ENCODE measurements at regions not wholly inside any gene's neighbourhood (a gene's known extent, or its start where the extent isn't known, plus 50 kb on each side); places are given as distances from the start of the nearest gene placed in this dataset.
"Not testable (repeated sequence)": the region's sequence is repeated elsewhere in the genome, so short reads cannot be mapped to it uniquely, and the experiment has no call there.

DNA sequence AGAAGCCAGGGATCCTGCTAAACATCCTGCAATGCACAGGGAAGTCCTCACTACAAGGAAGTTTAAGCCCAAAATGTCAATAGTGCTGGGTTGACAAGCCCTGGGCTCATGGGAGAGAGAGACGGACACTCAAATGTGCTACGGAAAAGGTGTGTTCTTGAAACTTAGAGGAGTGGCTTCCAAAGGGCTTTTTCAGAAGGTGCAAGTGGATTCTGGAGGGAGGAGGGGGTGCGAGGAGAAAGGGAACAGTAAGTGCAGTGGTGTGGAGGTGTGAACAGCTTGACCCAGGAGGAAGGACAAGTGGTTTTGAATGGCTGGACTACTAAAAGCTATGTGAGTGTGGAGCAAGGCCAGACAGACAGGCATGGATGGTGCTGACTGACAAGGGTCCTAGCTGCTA lies 50.4 kb upstream of the CECR2 start:
- DNase-seq, result no peak

- DNase-seq, result no peak
These were observed 54.0 kb upstream of the CECR2 start for GRCh38 chr22:17315310-17315709.

- no peak for DNase-seq
These were observed 54.8 kb upstream of the CECR2 start for GRCh38 chr22:17314487-17314886.

- no peak for DNase-seq
These were observed 55.6 kb upstream of the CECR2 start for GRCh38 chr22:17313626-17314025.

- no peak for DNase-seq
These were observed 61.7 kb upstream of the CECR2 start for GRCh38 chr22:17307566-17307965.

- no peak for DNase-seq
These were observed 64.2 kb upstream of the CECR2 start for GRCh38 chr22:17305076-17305475.

DNA sequence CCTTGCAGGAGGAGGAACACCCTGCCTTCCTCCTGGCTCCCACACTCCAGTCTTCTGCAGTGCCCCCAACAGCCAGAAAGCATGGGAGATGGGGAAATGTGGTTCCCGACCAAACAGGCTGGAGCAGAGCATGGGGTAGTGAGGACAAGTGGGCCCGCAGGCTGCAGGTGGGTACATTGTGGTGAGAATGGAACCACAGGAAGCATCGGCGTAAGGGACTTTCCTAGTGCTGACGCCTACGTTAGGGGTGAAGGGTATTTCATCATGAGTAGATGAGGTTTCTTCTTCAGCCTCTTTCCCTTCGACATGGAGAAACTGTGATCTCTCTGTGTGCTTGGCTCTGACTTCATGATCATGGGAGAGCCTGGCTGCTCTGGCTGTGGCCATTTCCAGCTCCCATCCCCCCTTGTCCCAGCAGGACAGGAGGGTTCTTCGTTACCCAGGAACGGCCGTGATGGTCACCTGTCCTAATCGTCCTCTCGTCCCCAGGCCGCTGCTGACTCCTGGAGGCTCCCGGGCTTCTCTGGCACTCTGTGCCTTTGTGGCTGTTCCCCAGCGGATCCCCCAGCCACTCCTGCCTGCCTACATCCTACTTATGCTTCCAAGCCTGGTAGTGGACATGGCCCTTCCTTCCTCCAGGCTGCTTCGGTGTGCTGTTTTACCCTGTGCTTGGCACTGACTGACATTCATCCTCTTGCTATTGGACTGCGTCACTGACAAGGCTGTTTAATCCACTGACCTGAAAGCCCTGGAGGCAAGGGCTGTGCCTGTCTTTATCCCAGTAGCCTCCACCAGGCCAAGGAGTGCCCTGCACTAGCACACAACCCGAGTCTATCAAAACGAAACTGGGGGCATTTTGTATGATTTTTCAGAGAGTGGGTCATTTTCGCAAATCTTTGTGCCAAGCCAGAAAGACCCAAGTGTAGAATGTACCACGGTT lies 65.2 kb upstream of the CECR2 start:
- peak; percentile 48 for DNase-seq

DNA sequence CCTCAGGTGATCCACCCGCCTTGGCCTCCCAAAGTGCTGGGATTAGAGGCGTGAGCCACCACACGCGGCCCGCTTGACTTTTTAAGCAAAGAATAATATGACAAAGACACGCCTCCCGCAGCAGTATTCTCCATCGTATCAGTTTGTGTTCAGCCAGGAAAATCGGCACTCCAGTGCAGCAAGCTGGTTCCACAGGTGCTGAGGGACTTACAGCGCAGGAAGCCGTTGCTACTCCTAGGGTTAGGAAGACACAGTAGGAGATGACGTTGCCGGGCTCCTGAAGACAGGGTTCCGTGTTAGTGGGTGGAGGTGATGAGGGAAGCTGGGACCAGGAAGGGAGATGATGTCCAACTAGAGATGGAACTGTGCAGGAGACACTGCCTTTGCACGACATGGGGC lies 65.8 kb upstream of the CECR2 start:
- no peak for DNase-seq

GRCh38 chr22:17302616-17303015 lies 66.6 kb upstream of the CECR2 start:
- no peak for DNase-seq

DNA sequence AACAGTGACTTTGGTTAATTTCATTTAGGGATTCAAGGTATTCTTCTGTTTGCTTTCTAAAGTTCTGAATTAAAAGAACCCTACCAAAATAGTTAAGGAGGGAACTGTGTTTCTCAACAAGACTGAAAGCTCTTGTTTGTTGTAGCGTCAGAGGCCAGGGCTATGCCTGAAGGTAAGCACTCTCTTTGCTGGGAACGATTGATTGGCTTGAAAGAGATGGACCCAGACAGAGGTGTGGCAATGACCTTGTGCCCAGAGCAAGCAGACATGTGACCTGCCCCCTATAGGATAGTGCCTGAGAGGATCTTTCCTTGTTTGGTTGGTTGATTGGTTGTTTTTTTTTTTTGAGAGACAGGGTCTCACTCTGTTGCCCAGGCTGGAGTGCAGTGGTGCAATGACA lies 68.3 kb upstream of the CECR2 start:
- no peak for DNase-seq

DNA sequence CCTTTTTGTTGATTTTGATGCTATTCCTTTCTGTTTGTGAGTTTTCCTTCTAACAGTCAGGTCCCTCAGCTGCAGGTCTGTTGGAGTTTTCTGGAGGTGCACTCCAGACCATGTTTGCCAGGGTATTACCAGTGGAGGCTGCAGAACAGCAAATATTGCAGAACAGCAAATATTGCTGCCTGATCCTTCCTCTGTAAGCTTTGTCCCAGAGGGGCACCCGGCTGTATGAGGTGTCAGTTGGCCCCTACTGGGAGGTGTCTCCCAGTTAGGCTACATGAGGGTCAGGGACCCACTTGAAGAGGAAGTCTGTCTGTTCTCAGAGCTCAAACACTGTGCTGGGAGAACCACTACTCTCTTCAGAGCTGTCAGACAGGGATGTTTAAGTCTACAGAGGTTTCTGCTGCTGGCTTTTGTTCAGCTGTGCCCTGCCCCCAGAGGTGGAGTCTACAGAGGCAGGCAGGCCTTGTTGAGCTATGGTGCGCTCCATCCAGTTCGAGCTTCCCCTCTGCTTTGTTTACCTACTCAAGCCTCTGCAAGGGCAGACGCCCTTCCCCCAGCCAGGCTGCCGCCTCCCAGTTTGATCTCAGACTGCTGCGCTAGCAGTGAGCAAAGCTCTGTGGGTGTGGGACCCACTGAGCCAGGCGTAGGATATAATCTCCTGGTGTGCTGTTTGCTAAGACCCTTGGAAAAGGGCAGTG lies 70.3 kb upstream of the CECR2 start:
- peak; percentile 27 for DNase-seq

DNA sequence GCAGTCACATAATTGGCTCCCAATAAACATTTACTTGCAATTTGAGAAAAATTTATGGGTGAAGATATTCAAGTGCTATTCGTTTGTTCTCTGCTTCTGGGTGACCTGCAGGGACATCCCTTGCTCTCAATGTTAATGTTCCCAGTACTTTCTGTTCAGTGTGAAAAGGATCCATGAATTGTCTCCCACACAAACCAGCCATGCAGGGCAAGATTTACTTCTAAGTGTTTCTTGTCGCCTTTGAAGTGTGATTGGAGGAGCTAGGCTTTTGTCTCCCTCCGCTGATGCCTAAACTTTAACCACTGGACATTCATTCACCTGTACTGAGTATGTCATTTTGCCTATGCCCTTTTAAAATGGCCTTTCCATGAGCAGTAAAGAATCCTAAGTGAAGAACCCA lies 66.4 kb upstream of the ADA2 start:
- DNase-seq, result no peak

GRCh38 chr22:17284888-17285287 lies 65.7 kb upstream of the ADA2 start:
- DNase-seq, result no peak

DNA sequence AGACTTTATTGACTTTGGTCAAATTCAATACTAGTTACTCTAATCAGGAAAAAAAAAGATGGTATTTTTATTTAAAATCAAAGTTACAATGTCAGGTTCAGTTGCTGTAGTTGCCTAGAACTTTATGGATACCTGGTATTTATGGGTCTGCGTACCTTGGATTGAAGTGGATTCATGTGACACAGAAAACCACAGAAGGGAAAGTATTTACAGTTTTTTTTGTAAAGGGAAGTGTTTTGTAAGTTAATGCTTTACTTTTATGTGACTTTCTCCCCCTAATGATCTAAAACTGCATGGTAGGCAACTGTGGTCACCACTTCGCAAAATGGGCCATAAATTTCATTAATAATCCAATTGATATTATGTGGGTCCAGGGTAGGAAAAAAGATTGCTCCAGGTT lies 65.2 kb upstream of the ADA2 start:
- DNase-seq, result no peak

GRCh38 chr22:17283865-17284264 lies 64.6 kb upstream of the ADA2 start:
- DNase-seq, result not testable (repeated sequence)

DNA sequence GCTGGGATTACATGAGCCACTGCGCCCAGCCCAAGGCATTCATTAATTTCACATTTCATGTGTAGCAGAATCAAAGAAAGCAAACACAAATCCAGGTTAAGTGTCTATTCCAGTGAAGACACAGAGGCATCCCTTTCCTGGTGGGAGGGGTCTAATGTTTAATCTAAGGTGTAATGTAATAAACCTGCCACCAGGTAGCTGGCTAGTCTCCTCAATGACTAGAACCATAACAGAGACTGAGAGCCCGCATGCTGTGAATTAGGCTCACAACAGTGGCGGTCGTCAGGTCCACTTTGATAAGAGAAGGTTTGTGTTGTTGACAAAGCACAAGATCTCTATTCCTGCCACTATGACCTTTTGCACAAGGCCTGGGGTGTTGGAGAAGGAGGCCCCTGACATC lies 64.2 kb upstream of the ADA2 start:
- no peak for DNase-seq

DNA sequence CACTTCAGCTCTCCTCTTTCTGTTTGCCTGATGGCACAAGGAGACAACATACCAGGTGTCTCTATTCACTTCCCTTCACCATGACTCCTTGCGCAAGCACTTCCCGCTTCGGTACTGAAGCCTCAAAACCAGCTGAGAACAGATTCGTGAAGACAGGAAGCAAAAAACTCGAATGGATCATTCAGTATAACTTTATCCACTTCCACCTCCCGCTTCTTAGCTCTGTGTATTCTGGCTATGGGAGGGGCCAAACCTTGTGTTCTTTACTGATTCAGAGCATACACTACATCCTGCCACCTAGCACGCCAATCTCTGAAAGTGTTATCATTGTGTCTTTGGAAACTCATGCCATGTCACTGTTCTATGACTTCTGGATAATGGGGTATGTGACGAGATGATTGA lies 62.2 kb upstream of the ADA2 start:
- DNase-seq, result peak; percentile 35

DNA sequence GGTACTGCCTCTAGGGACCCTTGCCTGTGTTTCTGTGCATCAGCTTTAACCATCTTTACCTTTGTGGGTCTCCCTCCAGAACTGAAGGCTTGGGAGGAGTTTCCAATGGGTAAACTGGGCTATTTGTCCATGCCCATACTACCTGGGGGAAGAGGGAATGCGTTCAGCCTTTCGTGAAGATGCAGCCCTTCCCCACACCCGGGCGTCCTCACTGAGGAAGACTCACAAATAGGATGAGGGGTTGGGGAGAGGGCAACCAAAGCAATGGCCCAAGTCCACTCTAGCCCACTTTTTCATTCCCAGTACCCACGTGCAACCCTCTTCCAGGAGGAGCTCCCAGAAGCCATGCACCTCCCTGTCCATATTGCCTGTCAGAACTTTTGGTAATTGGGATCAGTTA lies 61.8 kb upstream of the ADA2 start:
- DNase-seq, result no peak

- DNase-seq, result no peak
These were observed 53.3 kb upstream of the ADA2 start for GRCh38 chr22:17272511-17272991.

GRCh38 chr22:17271711-17272451 lies 52.6 kb upstream of the ADA2 start:
- no peak for DNase-seq

GRCh38 chr22:17269607-17270261 lies 50.5 kb upstream of the ADA2 start:
- DNase-seq, result no peak

- no peak for DNase-seq
These were observed 50.0 kb upstream of the ADA2 start for GRCh38 chr22:17269224-17269606.
